ENCODE measurements at regions not wholly inside any gene's neighbourhood (a gene's known extent, or its start where the extent isn't known, plus 50 kb on each side); places are given as distances from the start of the nearest gene placed in this dataset.

DNA sequence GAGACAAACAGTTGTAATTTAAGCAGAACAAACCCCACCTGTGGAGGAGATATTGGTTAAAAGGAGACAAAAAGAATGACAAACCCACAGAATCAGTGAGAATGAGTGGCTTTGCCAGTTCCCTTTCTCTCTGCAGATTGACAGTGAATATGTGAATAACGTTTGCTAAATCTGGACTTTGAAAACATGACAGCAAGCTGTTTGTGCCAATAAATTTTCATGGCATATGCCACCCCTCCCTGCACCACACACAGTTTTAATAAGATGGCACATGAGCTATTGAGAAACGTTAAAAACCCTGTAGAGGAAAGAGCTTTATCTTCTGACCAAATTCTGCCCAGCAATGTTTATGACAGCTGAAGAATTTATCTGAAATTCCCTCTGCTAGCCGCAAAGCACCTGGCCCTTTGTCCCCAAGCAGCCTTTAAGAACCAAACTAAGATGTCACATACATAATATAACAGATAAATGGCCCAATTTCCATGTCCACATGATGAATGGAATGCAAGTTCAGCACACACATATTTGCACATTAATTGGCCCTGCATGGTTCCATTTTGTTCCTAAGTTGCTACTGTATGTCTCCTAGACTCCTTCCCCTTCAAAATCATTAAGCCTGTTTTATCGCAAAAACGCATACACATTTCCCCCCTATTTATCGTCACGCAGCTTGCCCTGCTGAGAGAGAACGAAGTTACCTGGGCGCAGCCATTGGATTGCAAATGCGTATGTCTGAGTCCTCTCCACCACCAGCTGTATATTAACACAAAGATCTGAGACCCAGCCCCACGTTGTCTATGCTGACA is 773.5 kb upstream of the EEF2KMT start:
- DNase-seq (ENCODE audit: extremely low spot score), result no peak
- TF ChIP-seq, protein P1, sequence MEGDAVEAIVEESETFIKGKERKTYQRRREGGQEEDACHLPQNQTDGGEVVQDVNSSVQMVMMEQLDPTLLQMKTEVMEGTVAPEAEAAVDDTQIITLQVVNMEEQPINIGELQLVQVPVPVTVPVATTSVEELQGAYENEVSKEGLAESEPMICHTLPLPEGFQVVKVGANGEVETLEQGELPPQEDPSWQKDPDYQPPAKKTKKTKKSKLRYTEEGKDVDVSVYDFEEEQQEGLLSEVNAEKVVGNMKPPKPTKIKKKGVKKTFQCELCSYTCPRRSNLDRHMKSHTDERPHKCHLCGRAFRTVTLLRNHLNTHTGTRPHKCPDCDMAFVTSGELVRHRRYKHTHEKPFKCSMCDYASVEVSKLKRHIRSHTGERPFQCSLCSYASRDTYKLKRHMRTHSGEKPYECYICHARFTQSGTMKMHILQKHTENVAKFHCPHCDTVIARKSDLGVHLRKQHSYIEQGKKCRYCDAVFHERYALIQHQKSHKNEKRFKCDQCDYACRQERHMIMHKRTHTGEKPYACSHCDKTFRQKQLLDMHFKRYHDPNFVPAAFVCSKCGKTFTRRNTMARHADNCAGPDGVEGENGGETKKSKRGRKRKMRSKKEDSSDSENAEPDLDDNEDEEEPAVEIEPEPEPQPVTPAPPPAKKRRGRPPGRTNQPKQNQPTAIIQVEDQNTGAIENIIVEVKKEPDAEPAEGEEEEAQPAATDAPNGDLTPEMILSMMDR (IDR thresholded peaks at IDR 0.05; ENCODE audit: control extremely low read depth, extremely low read depth, low read depth, missing control alignments), result no peak
- POLR2A ChIA-PET, result no interaction called here
- CTCF ChIA-PET, result no interaction called here

DNA sequence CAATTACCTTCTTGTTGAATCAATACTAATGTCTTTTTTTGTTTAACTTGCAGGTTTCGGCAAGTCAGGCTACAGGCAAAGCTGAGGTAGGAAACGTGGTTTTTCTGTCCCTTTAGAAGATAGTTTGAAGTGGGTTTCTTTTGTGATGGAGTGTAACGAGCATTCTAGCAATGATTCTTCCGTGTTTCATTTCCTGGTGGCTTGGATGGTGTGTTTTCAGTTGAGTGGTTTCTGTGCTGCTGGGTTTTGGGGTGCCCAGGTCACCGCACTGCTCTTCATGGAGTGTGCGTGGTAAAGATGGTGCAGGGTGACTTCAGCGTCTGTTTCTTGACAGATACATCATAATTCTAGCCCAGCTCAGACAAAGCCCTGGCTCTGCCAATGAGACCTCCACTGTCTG is 769.7 kb upstream of the EEF2KMT start:
- TF ChIP-seq, protein P1 (IDR thresholded peaks at IDR 0.05; ENCODE audit: control extremely low read depth, extremely low read depth, low read depth, missing control alignments), result no peak
- DNase-seq (ENCODE audit: extremely low spot score), result no peak
- ChIA-PET CTCF (no interaction called here), POLR2A (no interaction called here)

DNA sequence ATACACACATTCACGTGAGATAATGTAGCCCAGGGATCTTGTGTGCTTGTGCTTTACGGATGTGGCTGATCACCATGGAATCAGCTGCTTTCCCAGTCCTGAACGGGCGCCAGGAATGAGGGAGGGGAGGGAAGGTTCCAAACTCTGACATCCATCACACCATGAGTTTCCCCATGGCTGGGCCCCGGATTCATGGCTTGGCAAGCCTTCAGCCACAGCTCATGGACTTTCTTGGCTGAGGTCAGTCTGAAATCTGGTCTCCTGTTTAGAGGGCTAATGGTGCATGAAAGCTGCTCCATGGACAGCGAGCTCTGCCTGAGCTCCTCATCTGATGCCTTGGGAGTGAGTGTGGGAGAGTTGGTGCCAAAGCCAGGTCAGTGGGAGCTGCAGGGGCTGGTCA is 767.6 kb upstream of the EEF2KMT start:
- TF ChIP-seq, protein P1 (IDR thresholded peaks at IDR 0.05; ENCODE audit: control extremely low read depth, extremely low read depth, low read depth, missing control alignments), result no peak
- POLR2A ChIA-PET, result no interaction called here
- no peak for DNase-seq (ENCODE audit: extremely low spot score)
- CTCF ChIA-PET, result interaction anchor here (1.3 kb wide), 1 partner anchor 13 kb away, joined by 3 read pairs; no protein-coding TSS in a partner anchor

DNA sequence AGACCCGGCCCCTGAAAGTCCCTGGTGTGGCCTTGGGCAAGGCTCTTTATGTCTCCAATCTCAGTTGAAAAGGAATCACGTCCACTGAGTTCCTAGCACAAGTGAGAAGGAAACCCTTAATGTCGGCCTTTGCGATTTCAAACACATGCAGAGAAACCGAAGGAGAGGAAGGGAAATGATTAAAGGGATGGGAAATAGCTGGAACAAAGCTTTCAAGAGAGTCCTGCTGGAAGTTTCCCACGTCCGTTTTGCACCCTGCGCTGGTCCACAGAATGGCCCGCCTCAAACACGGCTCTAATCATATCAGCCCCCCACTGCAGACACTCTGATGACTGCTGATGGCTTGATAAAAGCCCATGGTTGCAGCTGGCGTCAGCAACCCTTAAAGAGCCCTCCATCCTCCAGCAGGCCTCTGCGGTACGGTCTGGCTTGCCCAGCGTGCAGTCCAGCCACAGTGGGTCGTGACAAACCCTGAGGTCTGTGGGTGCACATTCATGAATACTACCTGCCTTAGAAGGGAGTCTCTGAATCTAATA is 765.5 kb upstream of the EEF2KMT start:
- TF ChIP-seq, protein P1 (IDR thresholded peaks at IDR 0.05; ENCODE audit: control extremely low read depth, extremely low read depth, low read depth, missing control alignments), result no peak
- ChIA-PET CTCF (no interaction called here), POLR2A (no interaction called here)
- no peak for DNase-seq (ENCODE audit: extremely low spot score)

DNA sequence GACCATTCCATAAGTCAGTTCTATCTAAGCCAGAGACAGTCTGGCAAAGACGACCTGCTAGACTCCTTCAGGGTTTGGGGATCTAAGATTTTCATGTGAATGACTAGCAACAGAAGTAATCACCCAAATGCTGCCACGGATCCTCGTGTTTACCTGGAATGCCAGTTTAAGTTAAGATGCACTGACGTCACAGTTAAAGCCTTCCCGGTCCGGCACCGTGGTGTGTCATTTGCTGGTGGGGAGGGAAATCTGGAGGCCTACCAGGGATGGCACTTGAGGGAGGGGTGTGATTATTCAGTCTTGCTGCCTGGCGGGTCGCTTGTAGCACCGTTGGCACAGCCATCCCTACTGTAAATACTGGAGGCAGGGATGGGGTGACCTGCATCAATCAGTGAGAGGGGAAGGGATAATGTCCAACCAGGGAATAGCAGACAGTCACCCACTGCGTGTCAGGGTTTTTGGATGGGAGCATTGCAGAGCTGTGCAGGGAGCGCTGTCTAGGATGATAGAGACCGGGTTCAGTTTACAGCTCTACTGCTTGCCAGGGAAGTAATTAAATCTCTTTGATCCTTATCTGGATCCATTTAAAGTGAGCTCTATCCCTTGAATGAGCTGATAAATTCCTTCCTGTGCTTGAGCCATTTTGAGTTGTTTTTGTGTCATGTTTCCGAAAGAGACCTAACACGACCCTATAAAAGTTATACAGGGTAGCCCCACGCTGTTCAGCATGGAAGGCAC is 764.7 kb upstream of the EEF2KMT start:
- TF ChIP-seq, protein P1 (IDR thresholded peaks at IDR 0.05; ENCODE audit: control extremely low read depth, extremely low read depth, low read depth, missing control alignments), result no peak
- POLR2A ChIA-PET, result no interaction called here
- DNase-seq (ENCODE audit: extremely low spot score), result no peak
- CTCF ChIA-PET, result no interaction called here

DNA sequence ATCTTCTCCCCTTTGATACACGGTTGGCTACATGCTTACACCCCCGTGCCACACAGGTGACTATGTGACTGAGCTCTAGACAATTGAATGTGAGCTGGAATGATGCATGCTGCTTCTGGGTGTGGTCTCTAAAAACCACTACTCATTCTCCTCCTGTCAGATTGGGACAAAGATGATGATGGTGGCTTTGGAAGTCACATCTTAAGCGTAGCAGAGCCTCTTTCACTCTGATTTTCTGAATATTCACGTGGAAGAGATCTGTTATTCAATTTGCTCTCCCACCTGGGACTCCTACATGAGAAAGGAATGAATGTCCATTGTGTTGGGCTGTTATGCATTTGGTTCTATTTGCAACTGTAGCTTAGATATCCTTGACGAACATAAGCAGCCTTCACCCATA is 763.6 kb upstream of the EEF2KMT start:
- TF ChIP-seq, protein P1 (IDR thresholded peaks at IDR 0.05; ENCODE audit: control extremely low read depth, extremely low read depth, low read depth, missing control alignments), result no peak
- ChIA-PET POLR2A (interaction anchor here (0.6 kb wide), 1 partner anchor 634 kb away, joined by 6 read pairs; no protein-coding TSS in a partner anchor), CTCF (no interaction called here)
- no peak for DNase-seq (ENCODE audit: extremely low spot score)
